SK-N-SH treated with all-trans-retinoic acid at 6 μM for 48 hours (cell line): ENCODE measurements at regions not wholly inside any gene's neighbourhood (a gene's known extent, or its start where the extent isn't known, plus 50 kb on each side); places are given as distances from the start of the nearest gene placed in this dataset.
A peak's percentile ranks its signal among the peaks of the same experiment; 100 is the strongest.
"Not testable (repeated sequence)": the region's sequence is repeated elsewhere in the genome, so short reads cannot be mapped to it uniquely, and the experiment has no call there.

Experiments
- ATAC-seq: fragments of 200-7000 bp; cut with Tn5 transposase; 3 replicates; pipeline ENCODE4 v1.9.1; 2020; ENCODE audit warnings: mild to moderate bottlenecking, moderate library complexity
- BACH2 ChIP-seq: fragments of 250-450 bp; sonication (Bioruptor Pico); IDR thresholded peaks from 2 replicates; pipeline ENCODE4 v1.9.0; 2021; ENCODE audit warnings: mild to moderate bottlenecking, borderline replicate concordance
- CSRNP3 ChIP-seq: fragments of 250-450 bp; sonication (Bioruptor Pico); IDR thresholded peaks from 2 replicates; pipeline ENCODE4 v1.5.1; 2021; ENCODE audit warnings: mild to moderate bottlenecking, moderate library complexity
- GLIS3 ChIP-seq: fragments of 250-450 bp; sonication (Bioruptor Pico); IDR thresholded peaks from 2 replicates; pipeline ENCODE4 v1.5.0; 2020; ENCODE audit warnings: mild to moderate bottlenecking, moderate library complexity
- ISL1 ChIP-seq: fragments of 250-450 bp; sonication (Bioruptor Pico); IDR thresholded peaks from 2 replicates; pipeline ENCODE4 v2.1.2; 2022; ENCODE audit warnings: mild to moderate bottlenecking, moderate library complexity
- OSR1 ChIP-seq: fragments of 250-450 bp; sonication (Bioruptor Pico); IDR thresholded peaks from 2 replicates; pipeline ENCODE4 v1.8.0; 2022; ENCODE audit warnings: moderate library complexity, mild to moderate bottlenecking, inconsistent platforms
- PATZ1 ChIP-seq: fragments of 250-450 bp; sonication (Bioruptor Pico); IDR thresholded peaks from 2 replicates; pipeline ENCODE4 v1.8.0; 2020; ENCODE audit warnings: mild to moderate bottlenecking, moderate library complexity, borderline replicate concordance
- PPARA ChIP-seq: fragments of 250-450 bp; sonication (Bioruptor Pico); IDR thresholded peaks from 2 replicates; pipeline ENCODE4 v1.5.0; 2020; ENCODE audit warnings: mild to moderate bottlenecking, borderline replicate concordance
- RARB ChIP-seq: fragments of 250-450 bp; sonication (Bioruptor Pico); IDR thresholded peaks from 2 replicates; pipeline ENCODE4 v1.8.0; 2021; ENCODE audit warnings: mild to moderate bottlenecking, moderate library complexity
- SNAI2 ChIP-seq: fragments of 250-450 bp; sonication (Bioruptor Pico); IDR thresholded peaks from 2 replicates; pipeline ENCODE4 v1.5.0; 2020; ENCODE audit warnings: mild to moderate bottlenecking, moderate library complexity
- TCF4 ChIP-seq: fragments of 250-450 bp; sonication (Bioruptor Pico); IDR thresholded peaks from 2 replicates; pipeline ENCODE4 v1.8.0; 2021; ENCODE audit warnings: mild to moderate bottlenecking, moderate library complexity, borderline replicate concordance
- TOX ChIP-seq: fragments of 250-450 bp; sonication (Bioruptor Pico); IDR thresholded peaks from 2 replicates; pipeline ENCODE4 v1.8.0; 2021; ENCODE audit warnings: mild to moderate bottlenecking, moderate library complexity, borderline replicate concordance
- ZC3H10 ChIP-seq: fragments of 250-450 bp; sonication (Bioruptor Pico); IDR thresholded peaks from 2 replicates; pipeline ENCODE4 v1.5.1; 2021; ENCODE audit warnings: mild to moderate bottlenecking, moderate library complexity
- ZFP3 ChIP-seq: fragments of 250-450 bp; sonication (Bioruptor Pico); IDR thresholded peaks from 2 replicates; pipeline ENCODE4 v1.5.0; 2020; ENCODE audit warnings: mild to moderate bottlenecking, moderate library complexity
- ZNF565 ChIP-seq: fragments of 450-650 bp; formaldehyde crosslinking; conservative IDR thresholded peaks from 2 replicates; pipeline ENCODE4 v1.5.0; 2020; ENCODE audit warnings: low read depth, mild to moderate bottlenecking, moderate library complexity
- ZNF70 ChIP-seq: fragments of 450-650 bp; formaldehyde crosslinking; IDR thresholded peaks from 2 replicates; pipeline ENCODE4 v1.5.0; 2020; ENCODE audit warnings: mild to moderate bottlenecking, moderate library complexity
- ZNF8 ChIP-seq: fragments of 450-650 bp; formaldehyde crosslinking; IDR thresholded peaks from 2 replicates; pipeline ENCODE4 v1.5.0; 2020; ENCODE audit warnings: mild to moderate bottlenecking, moderate library complexity
- TF ChIP-seq, protein P1 (sequence below): fragments of 250-450 bp; sonication (Bioruptor Pico); IDR thresholded peaks from 2 replicates; pipeline ENCODE4 v1.8.0; 2021; ENCODE audit warnings: low read depth, mild to moderate bottlenecking, moderate library complexity, borderline replicate concordance
- TF ChIP-seq, protein P2 (sequence below): fragments of 250-450 bp; sonication (Bioruptor Pico); IDR thresholded peaks from 2 replicates; pipeline ENCODE4 v1.5.1; 2020; ENCODE audit warnings: low read depth, mild to moderate bottlenecking, moderate library complexity

DNA sequence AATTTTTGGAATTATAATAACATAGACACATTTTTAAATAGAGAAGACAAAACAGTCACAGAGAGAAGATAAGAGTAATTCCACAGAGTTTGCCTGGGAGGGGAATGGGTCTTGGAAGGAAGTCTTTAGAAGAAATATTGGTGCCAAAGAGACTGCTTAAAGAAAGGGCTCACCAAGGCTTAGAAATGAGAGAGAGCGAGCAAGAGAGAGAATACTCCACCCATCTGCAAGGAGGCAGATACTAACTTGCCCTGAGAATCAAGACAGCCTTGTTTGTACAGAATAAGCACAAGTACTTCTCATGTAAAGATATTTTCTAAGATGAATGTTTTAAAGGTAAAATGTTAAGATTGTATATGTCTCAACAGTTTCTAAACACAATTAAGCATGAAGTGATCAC lies 165.5 kb downstream of the SLC38A4 start:
- ATAC-seq = peak; percentile 13; the same call in 2 of the 3 replicates
- TF ChIP-seq GLIS3 (CRISPR knock-in tag) (no peak), CSRNP3 (CRISPR knock-in tag) (no peak), OSR1 (CRISPR knock-in tag) (no peak), ZFP3 (CRISPR knock-in tag) (no peak), ZNF565 (CRISPR knock-in tag) (no peak), RARB (CRISPR knock-in tag) (no peak), ZC3H10 (CRISPR knock-in tag) (no peak), ZNF8 (CRISPR knock-in tag) (no peak), PATZ1 (no peak), ZNF70 (no peak), ISL1 (CRISPR knock-in tag) (no peak)
- TF ChIP-seq, protein P1, sequence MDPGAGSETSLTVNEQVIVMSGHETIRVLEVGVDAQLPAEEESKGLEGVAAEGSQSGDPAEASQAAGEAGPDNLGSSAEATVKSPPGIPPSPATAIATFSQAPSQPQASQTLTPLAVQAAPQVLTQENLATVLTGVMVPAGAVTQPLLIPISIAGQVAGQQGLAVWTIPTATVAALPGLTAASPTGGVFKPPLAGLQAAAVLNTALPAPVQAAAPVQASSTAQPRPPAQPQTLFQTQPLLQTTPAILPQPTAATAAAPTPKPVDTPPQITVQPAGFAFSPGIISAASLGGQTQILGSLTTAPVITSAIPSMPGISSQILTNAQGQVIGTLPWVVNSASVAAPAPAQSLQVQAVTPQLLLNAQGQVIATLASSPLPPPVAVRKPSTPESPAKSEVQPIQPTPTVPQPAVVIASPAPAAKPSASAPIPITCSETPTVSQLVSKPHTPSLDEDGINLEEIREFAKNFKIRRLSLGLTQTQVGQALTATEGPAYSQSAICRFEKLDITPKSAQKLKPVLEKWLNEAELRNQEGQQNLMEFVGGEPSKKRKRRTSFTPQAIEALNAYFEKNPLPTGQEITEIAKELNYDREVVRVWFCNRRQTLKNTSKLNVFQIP (CRISPR knock-in tag) = no peak
- TF ChIP-seq, all 23 proteins: peak for 0

GRCh38 chr12:46659824-46660223 lies 166.0 kb downstream of the SLC38A4 start:
- ATAC-seq = peak; percentile 34
- no peak for TF ChIP-seq RARB (CRISPR knock-in tag)
- no peak for TF ChIP-seq TOX (CRISPR knock-in tag)
- TF ChIP-seq ISL1 (CRISPR knock-in tag) = no peak
- TF ChIP-seq, protein P1 (CRISPR knock-in tag) = no peak
- no peak for TF ChIP-seq ZFP3 (CRISPR knock-in tag)
- TF ChIP-seq, protein P2, sequence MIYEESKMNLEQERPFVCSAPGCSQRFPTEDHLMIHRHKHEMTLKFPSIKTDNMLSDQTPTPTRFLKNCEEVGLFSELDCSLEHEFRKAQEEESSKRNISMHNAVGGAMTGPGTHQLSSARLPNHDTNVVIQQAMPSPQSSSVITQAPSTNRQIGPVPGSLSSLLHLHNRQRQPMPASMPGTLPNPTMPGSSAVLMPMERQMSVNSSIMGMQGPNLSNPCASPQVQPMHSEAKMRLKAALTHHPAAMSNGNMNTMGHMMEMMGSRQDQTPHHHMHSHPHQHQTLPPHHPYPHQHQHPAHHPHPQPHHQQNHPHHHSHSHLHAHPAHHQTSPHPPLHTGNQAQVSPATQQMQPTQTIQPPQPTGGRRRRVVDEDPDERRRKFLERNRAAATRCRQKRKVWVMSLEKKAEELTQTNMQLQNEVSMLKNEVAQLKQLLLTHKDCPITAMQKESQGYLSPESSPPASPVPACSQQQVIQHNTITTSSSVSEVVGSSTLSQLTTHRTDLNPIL = no peak
- TF ChIP-seq PPARA = no peak
- no peak for TF ChIP-seq TCF4 (CRISPR knock-in tag)
- no peak for TF ChIP-seq BACH2 (CRISPR knock-in tag)

- no peak for TF ChIP-seq SNAI2 (CRISPR knock-in tag)
- TF ChIP-seq ISL1 (CRISPR knock-in tag) = 0 out of 2 replicates have a peak, but pooled peaks have one; percentile 13
- peak; percentile 44 for ATAC-seq
Measured at GRCh38 chr12:46659032-46659650, 166.7 kb downstream of the SLC38A4 start.

DNA sequence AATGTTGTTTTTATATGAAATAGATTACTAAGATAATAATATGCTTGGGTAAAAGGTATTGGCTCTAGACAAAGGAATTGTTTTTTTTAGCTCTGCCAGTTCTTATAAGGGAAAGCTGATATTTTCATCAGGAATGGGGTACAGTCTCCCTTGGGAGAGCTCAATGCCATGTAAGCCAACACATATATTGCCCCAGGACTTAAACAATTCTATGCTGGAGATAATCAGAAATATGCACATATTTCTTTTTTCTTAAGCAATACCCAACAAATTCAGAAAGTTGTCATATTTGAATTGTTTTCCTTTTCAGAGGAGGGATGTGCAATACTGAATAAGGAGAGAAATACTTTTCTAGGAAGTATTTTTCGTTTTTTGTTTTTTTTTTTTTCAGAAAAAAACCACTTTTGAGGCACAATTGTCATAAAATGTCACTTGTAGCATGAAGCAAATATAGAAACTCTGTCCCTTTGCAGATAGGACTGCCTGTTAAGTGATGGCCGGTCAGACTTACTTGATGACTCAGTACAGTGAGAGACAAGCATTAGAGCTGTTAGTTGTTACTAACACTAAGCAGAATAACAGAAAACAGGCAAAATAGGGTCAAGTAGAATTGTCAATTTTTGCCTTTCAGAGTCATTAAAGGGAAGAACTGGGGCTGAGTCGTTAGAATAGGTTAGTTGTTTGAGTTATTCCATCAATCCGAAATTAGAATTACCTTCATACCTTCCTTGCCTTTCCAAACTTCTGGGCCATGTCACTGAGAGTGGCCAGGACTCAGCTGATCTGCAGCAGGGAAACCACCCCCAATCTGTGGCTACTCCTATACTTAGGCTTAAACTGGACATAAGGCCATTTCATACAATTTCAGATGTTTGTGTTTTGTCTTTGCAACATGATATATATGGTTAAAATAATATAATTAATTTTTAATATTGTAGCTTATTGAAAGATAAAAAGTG lies 168.1 kb downstream of the SLC38A4 start:
- peak; percentile 54 for ATAC-seq
- TF ChIP-seq ZC3H10 (CRISPR knock-in tag) (no peak), PPARA (no peak), TOX (CRISPR knock-in tag) (no peak), ISL1 (CRISPR knock-in tag) (peak; percentile 10; the same call in 1 of the 2 replicates), BACH2 (CRISPR knock-in tag) (no peak), CSRNP3 (CRISPR knock-in tag) (no peak), OSR1 (CRISPR knock-in tag) (no peak), ZFP3 (CRISPR knock-in tag) (no peak)
- TF ChIP-seq, all 23 proteins: peak for 1

DNA sequence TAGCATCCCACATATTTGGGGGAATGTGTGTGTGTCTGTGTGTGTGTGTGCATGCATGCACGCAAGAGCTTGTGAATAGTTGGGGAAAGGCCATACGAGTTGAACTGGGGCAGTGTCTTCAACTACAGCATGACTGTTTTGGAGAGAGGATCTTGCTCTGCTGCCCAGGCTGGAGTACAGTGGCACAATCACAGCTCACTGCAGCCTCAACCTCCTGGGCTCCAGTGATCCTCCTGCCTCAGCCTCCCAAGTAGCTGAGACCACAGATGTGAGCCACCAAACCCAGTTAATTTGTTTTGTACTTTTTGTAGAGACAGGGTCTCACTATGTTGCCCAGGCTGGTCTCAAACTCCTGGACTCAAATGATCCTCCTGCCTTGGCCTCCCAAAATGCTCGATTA lies 169.8 kb downstream of the SLC38A4 start:
- ATAC-seq = not testable (repeated sequence)
